IPS DF 6.9 (cell line): ENCODE measurements at regions not wholly inside any gene's neighbourhood (a gene's known extent, or its start where the extent isn't known, plus 50 kb on each side); places are given as distances from the start of the nearest gene placed in this dataset.
"Not testable (repeated sequence)": the region's sequence is repeated elsewhere in the genome, so short reads cannot be mapped to it uniquely, and the experiment has no call there.

ENCODE experiments used
- DNase-seq: peaks from one replicate; pipeline ENCODE4 v3.0.0-alpha.2; 2013; ENCODE audit warnings: low read depth, low spot score
- H3K27ac ChIP-seq: one replicate; pipeline ENCODE4 v1.5.1; 2013; ENCODE audit warnings: low read length, control low read depth
- H3K27me3 ChIP-seq: 2 replicates; pipeline ENCODE4 v1.6.1; 2013; ENCODE audit warnings: mild to moderate bottlenecking, low read length; ENCODE audit not compliant: control insufficient read depth, insufficient read depth
- H3K36me3 ChIP-seq: 2 replicates; pipeline ENCODE4 v1.6.1; 2013; ENCODE audit warnings: low read length; ENCODE audit not compliant: control insufficient read depth, insufficient read depth
- H3K4me1 ChIP-seq: 2 replicates; pipeline ENCODE4 v1.6.1; 2013; ENCODE audit warnings: low read length; ENCODE audit not compliant: control insufficient read depth, insufficient read depth
- H3K4me3 ChIP-seq: 2 replicates; pipeline ENCODE4 v1.5.1; 2013; ENCODE audit warnings: mild to moderate bottlenecking, low read length
- H3K9me3 ChIP-seq: 2 replicates; pipeline ENCODE4 v1.6.1; 2013; ENCODE audit warnings: low read length, inconsistent platforms; ENCODE audit not compliant: control insufficient read depth, insufficient read depth
- whole genome bisulfite sequencing: extraction: QIAGEN DNeasy Blood & Tissue Kit; methylation state at CpG from one replicate; pipeline ENCODE4 v1.1.7; 2013; ENCODE audit warnings: mixed read lengths, missing lambda C conversion rate; ENCODE audit not compliant: insufficient read length, insufficient coverage; 5-methylcytosine and 5-hydroxymethylcytosine counted together

DNA sequence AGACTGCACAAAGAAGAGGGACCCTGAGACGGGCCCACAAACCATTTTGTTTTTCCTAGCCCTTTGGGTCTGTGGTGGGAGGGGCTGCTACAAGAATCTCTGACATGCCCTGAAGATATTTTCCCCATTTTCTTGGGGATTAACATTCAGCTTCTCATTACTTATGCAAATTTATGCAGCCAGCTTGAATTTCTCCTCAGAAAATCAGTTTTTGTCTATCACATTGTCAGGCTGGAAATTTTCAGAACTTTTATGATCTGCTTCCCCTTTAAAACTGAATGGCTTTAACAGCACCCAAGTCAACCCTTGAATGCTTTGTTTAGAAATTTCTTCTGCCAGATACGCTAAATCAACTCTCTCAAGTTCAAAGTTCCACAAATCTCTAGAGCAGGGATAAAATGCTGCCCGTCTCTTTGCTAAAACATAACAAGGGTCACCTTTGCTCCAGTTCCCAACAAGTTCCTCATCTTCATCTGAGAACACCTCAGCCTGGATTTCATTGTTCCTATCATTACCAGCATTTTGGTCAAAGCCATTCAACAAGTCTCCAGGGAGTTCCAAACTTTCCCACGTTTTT lies 560.0 kb upstream of the KCND2 start:
- Histone ChIP-seq H3K36me3 (no peaks in the 10 kb centered on the region), H3K27ac (no peak overlapping the region), H3K27me3 (no peaks in the 10 kb centered on the region), H3K4me3 (no peak overlapping the region), H3K4me1 (no peaks in the 10 kb centered on the region), H3K9me3 (no peaks in the 10 kb centered on the region)
- no CpG with 5 or more reads among the region's 4 CpGs for WGBS
- DNase-seq: no peak

DNA sequence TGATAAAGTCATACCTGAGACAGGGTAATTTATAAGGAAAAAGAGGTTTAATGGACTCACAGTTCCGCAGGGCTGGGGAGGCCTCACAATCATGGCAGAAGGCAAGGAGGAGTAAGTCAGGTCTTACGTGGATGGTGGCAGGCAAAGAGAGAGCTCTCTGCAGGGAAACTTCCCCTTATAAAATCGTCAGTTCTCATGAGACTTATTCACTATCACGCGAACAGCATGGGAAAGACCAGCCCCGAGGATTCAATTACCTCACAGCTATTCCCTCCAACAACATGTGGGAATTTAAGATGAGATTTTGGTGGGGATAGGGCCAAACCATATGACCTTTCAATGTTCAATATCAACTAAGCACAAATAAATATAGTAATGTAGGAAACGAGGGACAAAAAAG lies 559.4 kb upstream of the KCND2 start:
- Histone ChIP-seq H3K4me3 (no peak overlapping the region), H3K27ac (no peak overlapping the region), H3K27me3 (no peaks in the 10 kb centered on the region), H3K9me3 (no peaks in the 10 kb centered on the region), H3K4me1 (no peaks in the 10 kb centered on the region), H3K36me3 (no peaks in the 10 kb centered on the region)
- WGBS: no CpG with 5 or more reads among the region's 7 CpGs
- no peak for DNase-seq

DNA sequence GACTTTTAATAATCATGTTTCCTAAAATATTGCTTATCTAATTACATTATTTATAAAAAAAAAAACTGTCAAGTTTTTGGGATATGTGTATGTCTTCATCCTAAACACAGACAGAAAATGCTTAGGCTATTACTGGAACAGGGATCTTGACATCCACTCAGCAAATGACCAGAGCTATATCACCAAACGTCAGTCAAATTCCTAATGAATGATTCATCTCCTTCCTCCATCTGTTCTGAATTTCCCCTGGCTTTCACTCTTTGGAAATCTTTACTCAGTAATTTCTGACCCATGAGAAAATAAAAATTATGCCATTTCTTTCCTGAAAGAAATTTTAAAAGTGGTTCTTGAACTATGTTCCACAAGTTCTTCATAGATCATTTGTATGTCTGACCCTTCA lies 552.4 kb upstream of the KCND2 start:
- Histone ChIP-seq H3K4me1 (no peaks in the 10 kb centered on the region), H3K4me3 (no peak overlapping the region), H3K27me3 (no peaks in the 10 kb centered on the region), H3K36me3 (no peaks in the 10 kb centered on the region), H3K9me3 (no peaks in the 10 kb centered on the region), H3K27ac (no peak overlapping the region)
- no peak for DNase-seq
- no CpG with 5 or more reads among the region's 1 CpG for WGBS

DNA sequence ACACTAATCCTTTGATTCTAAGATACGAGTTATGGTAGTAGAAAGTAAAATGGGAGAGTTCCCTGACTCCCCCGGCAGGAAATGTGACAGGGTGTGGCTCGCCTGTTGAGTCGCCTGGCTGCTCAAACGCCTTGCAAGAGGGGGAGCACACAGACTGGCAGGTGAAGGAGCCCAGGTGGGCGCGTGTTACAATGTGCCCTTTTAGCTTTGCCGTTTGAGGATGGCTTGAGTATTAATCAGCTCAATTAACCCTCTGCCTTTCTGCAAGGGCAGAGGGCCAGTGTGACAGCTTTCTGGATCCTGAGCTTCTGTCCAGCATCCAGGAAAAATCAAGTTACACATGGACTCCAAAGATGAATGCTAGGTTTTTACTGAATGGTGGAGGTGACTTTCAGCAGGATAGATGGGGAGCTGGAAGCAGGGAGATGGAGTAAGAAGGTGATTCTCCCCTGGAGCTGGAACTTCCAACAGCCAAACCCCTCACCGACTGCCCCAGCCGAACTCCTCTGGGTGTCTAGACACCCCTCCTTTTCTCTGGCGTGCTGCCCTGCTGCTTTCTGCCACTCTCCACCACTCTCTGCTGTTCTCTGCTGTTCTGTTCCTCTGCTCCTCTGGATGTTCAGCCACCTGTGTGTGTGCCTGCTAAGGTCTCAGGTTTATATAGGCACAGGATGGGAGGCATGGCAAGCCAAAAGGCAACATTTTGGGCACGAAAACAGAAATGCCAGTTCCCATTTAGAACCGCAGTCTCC lies 548.8 kb upstream of the KCND2 start:
- H3K27ac ChIP-seq: no peak overlapping the region
- WGBS: no CpG with 5 or more reads among the region's 13 CpGs

DNA sequence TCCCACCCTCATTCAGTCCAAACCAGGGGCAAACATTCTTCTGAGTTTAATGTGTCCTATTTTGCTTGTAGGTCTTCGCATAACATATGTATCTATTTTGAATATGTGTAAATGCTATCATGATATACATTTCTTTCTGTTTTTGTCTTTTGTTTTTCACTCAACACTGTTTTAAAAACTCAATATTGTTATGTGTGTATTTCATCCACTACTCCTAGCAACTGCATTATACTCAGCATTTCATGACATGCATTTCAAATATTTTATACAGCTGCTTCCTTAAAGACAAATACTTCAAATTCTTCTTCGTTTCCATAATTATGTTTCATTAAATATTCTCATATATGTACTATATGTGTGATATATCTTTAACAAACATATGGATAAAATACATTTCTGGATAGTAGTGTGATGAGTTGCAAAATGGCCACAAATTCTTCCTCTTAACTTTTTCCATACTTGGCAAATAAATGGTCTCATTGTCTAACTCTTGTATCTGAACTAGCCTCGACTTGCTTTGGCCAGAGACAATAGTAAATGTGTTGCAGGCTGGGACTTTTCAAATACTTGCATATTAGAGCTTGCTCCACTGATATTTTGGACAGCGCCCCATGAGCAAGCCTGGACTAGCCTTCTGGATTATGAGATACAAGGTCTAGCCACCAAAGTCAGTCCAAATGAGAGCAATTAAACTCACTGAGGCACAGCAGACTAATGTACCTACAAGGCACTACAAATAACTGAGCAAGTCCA lies 539.7 kb upstream of the KCND2 start:
- Histone ChIP-seq H3K27me3 (no peaks in the 10 kb centered on the region), H3K4me3 (no peak overlapping the region), H3K4me1 (no peaks in the 10 kb centered on the region), H3K27ac (no peak overlapping the region), H3K36me3 (no peaks in the 10 kb centered on the region), H3K9me3 (no peaks in the 10 kb centered on the region)
- DNase-seq: no peak
- whole genome bisulfite sequencing: 100% methylated on average over 1 of the region's 4 CpGs

More for the DNA sequence above, 548.8 kb upstream of the KCND2 start:
- DNase-seq: no peak
- Histone ChIP-seq H3K36me3 (no peaks in the 10 kb centered on the region), H3K9me3 (no peaks in the 10 kb centered on the region), H3K4me1 (no peaks in the 10 kb centered on the region), H3K4me3 (no peak overlapping the region), H3K27me3 (no peaks in the 10 kb centered on the region)

DNA sequence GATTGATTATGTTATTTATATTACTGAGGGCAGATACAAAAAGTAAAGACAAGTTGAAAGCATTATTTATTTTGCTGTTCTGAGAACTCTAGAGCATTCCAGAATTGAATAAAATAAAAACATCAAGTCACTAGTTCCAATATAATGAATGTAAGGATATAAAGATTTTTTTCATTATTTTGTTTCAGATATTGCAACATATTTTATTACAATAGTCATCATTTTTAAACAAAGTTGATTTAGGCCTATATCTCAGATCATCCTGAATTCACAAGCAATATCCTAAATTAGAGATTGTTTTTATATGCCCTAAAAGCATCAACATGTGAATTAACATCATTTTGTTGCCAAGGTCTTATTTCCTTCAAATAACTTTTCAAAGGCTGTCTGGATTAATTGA lies 535.6 kb upstream of the KCND2 start:
- H3K36me3 ChIP-seq: no peaks in the 10 kb centered on the region
- H3K27me3 ChIP-seq: no peaks in the 10 kb centered on the region
- no peaks in the 10 kb centered on the region for H3K9me3 ChIP-seq
- H3K4me3 ChIP-seq: no peak overlapping the region
- no peaks in the 10 kb centered on the region for H3K4me1 ChIP-seq
- H3K27ac ChIP-seq: no peak overlapping the region
- DNase-seq: no peak

DNA sequence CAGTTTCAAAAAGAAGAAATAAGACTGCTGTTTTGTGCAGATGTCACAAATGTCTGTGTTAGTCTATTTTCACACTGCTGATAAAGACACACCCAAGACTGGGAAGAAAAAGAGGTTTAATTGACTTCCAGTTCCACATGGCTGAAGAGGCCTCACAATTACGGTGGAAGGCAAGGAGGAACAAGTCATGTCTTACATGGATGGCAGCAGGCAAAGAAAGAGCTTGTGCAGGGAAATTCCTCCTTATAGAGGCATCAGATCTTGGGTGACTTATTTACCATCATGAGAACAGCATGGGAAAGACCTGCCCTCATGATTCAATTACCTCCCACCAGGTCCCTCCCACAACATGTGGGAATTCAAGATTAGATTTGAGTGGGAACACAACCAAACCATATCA lies 527.7 kb upstream of the KCND2 start:
- DNase-seq, H3K36me3 ChIP-seq, H3K27ac ChIP-seq, H3K27me3 ChIP-seq, H3K4me1 ChIP-seq, H3K4me3 ChIP-seq, H3K9me3 ChIP-seq: not testable (repeated sequence)
- no CpG with 5 or more reads among the region's 1 CpG for WGBS

DNA sequence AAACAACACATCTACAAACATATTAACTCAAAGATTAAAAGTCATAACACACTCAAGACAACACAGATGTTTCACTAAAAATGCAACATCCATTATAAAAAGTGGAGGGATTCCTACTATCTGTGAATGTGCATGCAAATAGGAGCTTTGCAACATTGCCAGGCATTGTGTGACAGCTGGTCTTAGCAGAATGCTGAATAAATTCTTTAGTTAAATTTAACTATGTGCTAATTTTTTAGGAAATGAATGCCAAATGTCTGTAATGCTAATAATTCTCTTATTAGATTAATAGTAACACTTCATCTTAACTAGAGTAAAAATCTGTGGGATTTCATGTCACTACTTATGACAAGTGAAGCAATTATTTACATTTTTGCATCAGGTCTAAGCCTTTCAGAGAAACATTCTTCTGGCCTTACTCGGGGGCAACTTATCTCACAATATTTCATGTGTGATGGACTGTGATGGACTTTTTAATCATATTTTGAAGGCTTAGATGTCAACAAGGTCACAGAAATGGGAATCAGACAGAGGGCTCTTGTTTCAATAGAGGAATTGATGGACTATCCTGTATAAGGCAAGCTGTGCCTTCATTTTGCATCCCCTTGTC lies 524.6 kb upstream of the KCND2 start:
- H3K27me3 ChIP-seq: no peaks in the 10 kb centered on the region
- no peak for DNase-seq
- H3K9me3 ChIP-seq: no peaks in the 10 kb centered on the region
- H3K4me3 ChIP-seq: no peak overlapping the region
- no peaks in the 10 kb centered on the region for H3K4me1 ChIP-seq
- WGBS: no CpG with 5 or more reads among the region's 1 CpG
- no peaks in the 10 kb centered on the region for H3K36me3 ChIP-seq
- no peak overlapping the region for H3K27ac ChIP-seq

DNA sequence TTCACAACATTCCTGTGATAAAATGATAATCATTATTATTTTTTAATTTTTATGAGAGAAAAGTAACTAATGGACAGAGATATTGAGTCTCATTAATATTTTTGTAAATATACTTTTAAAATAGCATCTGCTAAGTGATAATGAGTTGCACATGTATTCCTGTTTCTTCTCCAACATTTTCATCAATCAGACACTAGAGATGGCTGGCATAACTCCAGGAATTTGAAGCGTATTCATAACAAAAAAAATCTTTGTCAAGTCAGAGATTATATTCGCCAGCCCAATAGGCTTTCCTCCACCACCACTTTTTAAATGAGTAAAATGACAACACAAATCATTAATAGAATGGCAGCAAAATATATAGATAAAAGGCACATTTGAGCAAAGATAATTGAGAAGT lies 524.0 kb upstream of the KCND2 start:
- no CpG with 5 or more reads among the region's 2 CpGs for WGBS
- Histone ChIP-seq H3K4me1 (no peaks in the 10 kb centered on the region), H3K27ac (no peak overlapping the region), H3K36me3 (no peaks in the 10 kb centered on the region), H3K27me3 (no peaks in the 10 kb centered on the region), H3K9me3 (no peaks in the 10 kb centered on the region), H3K4me3 (no peak overlapping the region)
- DNase-seq: no peak

DNA sequence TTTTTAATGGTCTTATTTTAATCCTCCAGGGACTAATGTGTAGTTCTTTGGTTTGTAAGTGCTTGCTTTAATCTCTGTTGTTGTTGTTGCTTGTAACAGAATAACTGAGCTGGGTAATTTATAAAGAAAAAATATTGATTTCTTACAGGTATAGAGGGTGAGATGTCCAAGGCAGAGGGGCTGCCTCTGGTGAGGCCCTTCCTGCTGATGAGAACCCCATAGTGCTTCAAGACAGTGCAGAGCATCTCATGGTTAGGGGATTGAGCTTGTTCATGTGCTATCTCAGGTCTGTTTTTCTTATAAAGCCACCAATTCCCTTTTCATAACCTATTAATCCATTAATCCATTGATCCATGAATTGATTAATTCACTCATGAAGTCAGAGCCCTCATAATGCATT lies 516.3 kb upstream of the KCND2 start:
- no peak for DNase-seq
- H3K27ac ChIP-seq: no peak overlapping the region
- no peaks in the 10 kb centered on the region for H3K36me3 ChIP-seq
- no peaks in the 10 kb centered on the region for H3K4me1 ChIP-seq
- no peaks in the 10 kb centered on the region for H3K27me3 ChIP-seq
- H3K9me3 ChIP-seq: no peaks in the 10 kb centered on the region
- no peak overlapping the region for H3K4me3 ChIP-seq
